NCI-H510A (cell line): ENCODE measurements at regions not wholly inside any gene's neighbourhood (a gene's known extent, or its start where the extent isn't known, plus 50 kb on each side); places are given as distances from the start of the nearest gene placed in this dataset.
A peak's percentile ranks its signal among the peaks of the same experiment; 100 is the strongest.

ENCODE experiments used
- DNase-seq: peaks from one replicate; lab custom pipeline; 2025; lab: John Stamatoyannopoulos, UW

- DNase-seq, result no peak
Measured at GRCh38 chrX:40182615-40183014, 84.9 kb upstream of the BCOR start.

- no peak for DNase-seq
Measured at GRCh38 chrX:40182095-40182494, 84.3 kb upstream of the BCOR start.

GRCh38 chrX:40179283-40179682 is 81.5 kb upstream of the BCOR start:
- DNase-seq, result no peak

GRCh38 chrX:40177942-40178715 is 80.4 kb upstream of the BCOR start:
- DNase-seq, result no peak

GRCh38 chrX:40177489-40177888 is 79.7 kb upstream of the BCOR start:
- no peak for DNase-seq

GRCh38 chrX:40177117-40177430 is 79.3 kb upstream of the BCOR start:
- no peak for DNase-seq

GRCh38 chrX:40176351-40177116 is 78.8 kb upstream of the BCOR start:
- DNase-seq, result no peak

GRCh38 chrX:40175511-40176350 is 78.0 kb upstream of the BCOR start:
- peak; percentile 60 for DNase-seq

- DNase-seq, result peak; percentile 75
Measured at GRCh38 chrX:40174854-40175510, 77.2 kb upstream of the BCOR start.

GRCh38 chrX:40174001-40174853 is 76.5 kb upstream of the BCOR start:
- DNase-seq, result peak; percentile 54

GRCh38 chrX:40173143-40174000 is 75.6 kb upstream of the BCOR start:
- DNase-seq, result no peak

- no peak for DNase-seq
Measured at GRCh38 chrX:40172401-40173142, 74.8 kb upstream of the BCOR start.

- no peak for DNase-seq
Measured at GRCh38 chrX:40171513-40172400, 74.0 kb upstream of the BCOR start.

- no peak for DNase-seq
Measured at GRCh38 chrX:40170830-40171512, 73.2 kb upstream of the BCOR start.

- peak; percentile 51 for DNase-seq
Measured at GRCh38 chrX:40169193-40170101, 71.7 kb upstream of the BCOR start.

- no peak for DNase-seq
Measured at GRCh38 chrX:40168480-40169011, 70.8 kb upstream of the BCOR start.
